H9 (cell line): ENCODE measurements at regions not wholly inside any gene's neighbourhood (a gene's known extent, or its start where the extent isn't known, plus 50 kb on each side); places are given as distances from the start of the nearest gene placed in this dataset.

Source experiments
- DNase-seq: peaks from one replicate; pipeline ENCODE4 v3.0.0-alpha.2; 2017
- H2AFZ ChIP-seq: one replicate; pipeline ENCODE4 v1.6.1; 2013; ENCODE audit warnings: mild to moderate bottlenecking, low read length, control low read depth, moderate library complexity
- H2AK5ac ChIP-seq: 2 replicates; pipeline ENCODE4 v1.6.1; 2013; ENCODE audit warnings: low read length, control low read depth, mixed read lengths; ENCODE audit not compliant: insufficient read length
- H2BK120ac ChIP-seq: one replicate; pipeline ENCODE4 v1.6.1; 2013; ENCODE audit warnings: low read depth, mild to moderate bottlenecking, low read length, control low read depth, inconsistent platforms; ENCODE audit not compliant: poor library complexity, severe bottlenecking
- H2BK12ac ChIP-seq: 2 replicates; pipeline ENCODE4 v1.6.1; 2013; ENCODE audit warnings: low read length, control low read depth, mixed read lengths, low read depth; ENCODE audit not compliant: insufficient read length
- H2BK15ac ChIP-seq: 2 replicates; pipeline ENCODE4 v1.6.1; 2013; ENCODE audit warnings: low read depth, low read length, control low read depth
- H2BK20ac ChIP-seq: one replicate; pipeline ENCODE4 v1.6.1; 2013; ENCODE audit warnings: low read depth, mild to moderate bottlenecking, low read length, control low read depth, inconsistent platforms; ENCODE audit not compliant: poor library complexity, severe bottlenecking
- H2BK5ac ChIP-seq: 2 replicates; pipeline ENCODE4 v1.6.1; 2013; ENCODE audit warnings: low read length, control low read depth, mixed read lengths; ENCODE audit not compliant: insufficient read length
- H3K14ac ChIP-seq: 2 replicates; pipeline ENCODE4 v1.6.1; 2013; ENCODE audit warnings: low read length, control low read depth; ENCODE audit not compliant: insufficient read depth
- H3K18ac ChIP-seq: 2 replicates; pipeline ENCODE4 v1.6.1; 2013; ENCODE audit warnings: low read depth, mild to moderate bottlenecking, mixed read lengths, low read length, control low read depth; ENCODE audit not compliant: insufficient read length
- H3K23ac ChIP-seq: 2 replicates; pipeline ENCODE4 v1.6.1; 2013; ENCODE audit warnings: low read length, control low read depth, mixed read lengths, low read depth; ENCODE audit not compliant: insufficient read length
- H3K23me2 ChIP-seq: 2 replicates; pipeline ENCODE4 v1.6.1; 2013; ENCODE audit warnings: low read depth, mild to moderate bottlenecking, mixed read lengths, low read length, control low read depth; ENCODE audit not compliant: insufficient read length, poor library complexity, severe bottlenecking
- H3K27ac ChIP-seq: 2 replicates; pipeline ENCODE4 v1.5.1; 2013; ENCODE audit warnings: low read length, control low read depth, mixed read lengths, low read depth; ENCODE audit not compliant: insufficient read length
- H3K27me3 ChIP-seq: 2 replicates; pipeline ENCODE4 v1.6.1; 2013; ENCODE audit warnings: low read length, control low read depth, inconsistent platforms; ENCODE audit not compliant: insufficient read depth
- H3K4ac ChIP-seq: 2 replicates; pipeline ENCODE4 v1.6.1; 2013; ENCODE audit warnings: low read depth, mild to moderate bottlenecking, control low read depth, inconsistent platforms, low read length, moderate library complexity
- H3K4me1 ChIP-seq: 2 replicates; pipeline ENCODE4 v1.6.1; 2013; ENCODE audit warnings: low read length, control low read depth, inconsistent platforms; ENCODE audit not compliant: insufficient read depth
- H3K4me2 ChIP-seq: 2 replicates; pipeline ENCODE4 v1.6.1; 2013; ENCODE audit warnings: low read length, control low read depth, mixed read lengths; ENCODE audit not compliant: insufficient read length, insufficient read depth
- H3K56ac ChIP-seq: 2 replicates; pipeline ENCODE4 v1.6.1; 2013; ENCODE audit warnings: low read depth, mild to moderate bottlenecking, mixed read lengths, low read length, control low read depth; ENCODE audit not compliant: insufficient read length
- H3K79me1 ChIP-seq: 2 replicates; pipeline ENCODE4 v1.6.1; 2013; ENCODE audit warnings: low read depth, mild to moderate bottlenecking, moderate library complexity, low read length, control low read depth, inconsistent platforms; ENCODE audit not compliant: insufficient read depth, poor library complexity, severe bottlenecking
- H3K79me2 ChIP-seq: 2 replicates; pipeline ENCODE4 v1.6.1; 2013; ENCODE audit warnings: low read length, control low read depth, inconsistent platforms; ENCODE audit not compliant: insufficient read depth
- H3K9ac ChIP-seq: 2 replicates; pipeline ENCODE4 v1.6.1; 2013; ENCODE audit warnings: low read length, control low read depth, mixed read lengths; ENCODE audit not compliant: insufficient read length; ENCODE audit errors: extremely low read depth
- H3K9me3 ChIP-seq: one replicate; pipeline ENCODE4 v1.6.1; 2013; ENCODE audit warnings: low read depth, low read length, inconsistent platforms; ENCODE audit not compliant: control insufficient read depth
- H3T11ph ChIP-seq: one replicate; pipeline ENCODE4 v1.6.1; 2013; ENCODE audit warnings: mild to moderate bottlenecking, low read length, control low read depth, inconsistent platforms
- H4K20me1 ChIP-seq: one replicate; pipeline ENCODE4 v1.6.1; 2013; ENCODE audit not compliant: control insufficient read depth, insufficient read length, insufficient read depth
- H4K5ac ChIP-seq: 2 replicates; pipeline ENCODE4 v1.6.1; 2013; ENCODE audit warnings: low read depth, mild to moderate bottlenecking, mixed read lengths, low read length, control low read depth; ENCODE audit not compliant: insufficient read length
- H4K8ac ChIP-seq: replicated peaks from 2 replicates; pipeline ENCODE4 v1.6.1; 2013; ENCODE audit warnings: low read length, control low read depth, mixed read lengths, low read depth; ENCODE audit not compliant: insufficient read length
- H4K91ac ChIP-seq: 2 replicates; pipeline ENCODE4 v1.6.1; 2013; ENCODE audit warnings: low read depth, mild to moderate bottlenecking, moderate library complexity, mixed read lengths, low read length, control low read depth; ENCODE audit not compliant: insufficient read length
- H3K27ac Mint-ChIP-seq, 3 experiments: 2 replicates in 2 of 3; 3 replicates in 1 of 3; pipeline ENCODE4 v1.8.0; 2020 to 2021; ENCODE audit warnings: mixed read lengths in 3 of 3, mild to moderate bottlenecking in 1 of 3, moderate library complexity in 1 of 3
- H3K27me3 Mint-ChIP-seq: 2 replicates; pipeline ENCODE4 v1.8.0; 2021; ENCODE audit warnings: low read depth, mild to moderate bottlenecking, moderate library complexity, mixed read lengths
- H3K36me3 Mint-ChIP-seq, 3 experiments: 2 replicates in 2 of 3; 3 replicates in 1 of 3; pipeline ENCODE4 v1.8.0; 2020 to 2021; ENCODE audit warnings: low read depth in 3 of 3, mixed read lengths in 3 of 3; ENCODE audit not compliant: insufficient read depth in 1 of 3
- H3K4me1 Mint-ChIP-seq, 2 experiments: 2 replicates each; pipeline ENCODE4 v1.8.0; 2020; ENCODE audit warnings: mixed read lengths in 2 of 2
- H3K4me3 Mint-ChIP-seq, 2 experiments: 2 replicates in 1 of 2; 3 replicates in 1 of 2; pipeline ENCODE4 v1.8.0; 2020 to 2021; ENCODE audit warnings: mild to moderate bottlenecking in 2 of 2, mixed read lengths in 2 of 2, moderate library complexity in 1 of 2
- H3K9me3 Mint-ChIP-seq, 2 experiments: 2 replicates in 1 of 2; 3 replicates in 1 of 2; pipeline ENCODE4 v1.8.0; 2020; ENCODE audit warnings: mild to moderate bottlenecking in 2 of 2, mixed read lengths in 2 of 2, moderate library complexity in 1 of 2
- CTCF ChIP-seq: fragments of 200-600 bp; sonication (generic); conservative IDR thresholded peaks from 3 replicates; pipeline ENCODE4 v1.8.0; 2021; ENCODE audit warnings: antibody characterized with exemption, mild to moderate bottlenecking
- WGBS: extraction: QIAGEN DNeasy Blood & Tissue Kit; methylation state at CpG from one replicate; pipeline ENCODE4 v1.1.7; 2013; ENCODE audit warnings: missing lambda C conversion rate, low lambda C conversion rate, mixed read lengths; ENCODE audit not compliant: insufficient read length; ENCODE audit errors: extremely low coverage; 5-methylcytosine and 5-hydroxymethylcytosine counted together

- no CpG with 5 or more reads among the region's 5 CpGs for WGBS
- no peaks in the 10 kb centered on the region for H3K9me3 ChIP-seq
- no peak overlapping the region; a peak in 1 of 7 replicates for H3K27ac Mint-ChIP-seq
Observed at GRCh38 chr20:19018881-19019280, 193.6 kb upstream of the SLC24A3 start.

More at GRCh38 chr20:19018881-19019280, 193.6 kb upstream of the SLC24A3 start:
- Histone ChIP-seq H3K4me2 (no peak overlapping the region), H3K56ac (no peak overlapping the region), H2BK12ac (no peak overlapping the region), H3K27me3 (no peaks in the 10 kb centered on the region), H2BK20ac (no peak overlapping the region), H4K20me1 (no peaks in the 10 kb centered on the region), H4K8ac (no peak overlapping the region), H2BK120ac (no peak overlapping the region), H3K9ac (no peak overlapping the region), H2AK5ac (no peak overlapping the region), H4K5ac (no peak overlapping the region), H3K27ac (no peak overlapping the region), H3K23me2 (no peaks in the 10 kb centered on the region), H3K79me1 (no peaks in the 10 kb centered on the region), H2BK15ac (no peak overlapping the region), H3K4me1 (no peaks in the 10 kb centered on the region), H3T11ph (no peak overlapping the region), H3K14ac (no peak overlapping the region), H3K4ac (no peak overlapping the region), H2AFZ (no peak overlapping the region), H3K18ac (no peak overlapping the region), H2BK5ac (no peak overlapping the region), H3K79me2 (no peaks in the 10 kb centered on the region), H3K23ac (no peak overlapping the region), H4K91ac (no peak overlapping the region)
- DNase-seq: no peak
- Mint-ChIP-seq H3K36me3 (no peaks in the 10 kb centered on the region), H3K4me3 (no peak overlapping the region), H3K4me1 (peaks cover 7 to 10% of the 10 kb centered on the region in 2 experiments), H3K27me3 (no peaks in the 10 kb centered on the region), H3K9me3 (no peaks in the 10 kb centered on the region)
- TF ChIP-seq CTCF: no peak
